ENCODE measurements at regions not wholly inside any gene's neighbourhood (a gene's known extent, or its start where the extent isn't known, plus 50 kb on each side); places are given as distances from the start of the nearest gene placed in this dataset.

- Histone ChIP-seq H3K36me3 (ENCODE audit: insufficient read depth, low read length) (no peaks in the 10 kb centered on the region), H3K27me3 (ENCODE audit: insufficient read depth, low read length) (no peaks in the 10 kb centered on the region), H3K4me3 (ENCODE audit: low read length) (no peak overlapping the region), H3K27ac (ENCODE audit: low read depth, low read length) (no peak overlapping the region), H3K4me1 (ENCODE audit: insufficient read depth, low read length) (0 out of 2 replicates have a peak, but pooled peaks cover 2% of the 10 kb centered on the region), H3K9me3 (ENCODE audit: insufficient read depth, low read depth, low read length) (no peaks in the 10 kb centered on the region), H3K9ac (ENCODE audit: low read depth, low read length) (no peak overlapping the region)
- WGBS = 80% methylated on average over 5 of the region's 5 CpGs
Measured at GRCh38 chr14:53857625-53858344, 98.8 kb downstream of the BMP4 start.

- Histone ChIP-seq H3K4me3 (ENCODE audit: low read length) (no peak overlapping the region), H3K36me3 (ENCODE audit: insufficient read depth, low read length) (no peaks in the 10 kb centered on the region), H3K9me3 (ENCODE audit: insufficient read depth, low read depth, low read length) (no peaks in the 10 kb centered on the region), H3K4me1 (ENCODE audit: insufficient read depth, low read length) (peaks cover 12% of the 10 kb centered on the region), H3K27me3 (ENCODE audit: insufficient read depth, low read length) (no peaks in the 10 kb centered on the region), H3K9ac (ENCODE audit: low read depth, low read length) (no peak overlapping the region), H3K27ac (ENCODE audit: low read depth, low read length) (no peak overlapping the region)
- WGBS = 66% methylated on average over 2 of the region's 2 CpGs
Measured at GRCh38 chr14:53855574-53855973, 101.1 kb downstream of the BMP4 start.

DNA sequence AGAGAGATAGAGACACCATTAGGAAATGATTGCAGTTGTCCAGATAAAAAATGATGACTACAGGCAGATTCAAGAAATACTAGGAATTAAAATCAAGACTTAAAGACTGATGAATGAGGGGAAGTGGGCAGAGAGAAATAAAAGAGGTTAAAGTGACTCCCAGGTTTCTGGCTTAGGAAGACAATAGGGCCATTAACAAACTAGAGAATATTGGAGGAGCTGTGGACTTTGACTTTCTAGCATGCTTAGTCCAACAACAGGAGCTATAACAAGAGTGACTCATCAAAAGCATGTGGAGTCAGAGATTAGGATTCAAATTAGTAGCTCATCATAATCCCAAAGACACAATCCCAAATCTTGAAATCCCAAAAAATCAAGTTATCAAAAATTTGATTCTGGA lies 101.5 kb downstream of the BMP4 start:
- Histone ChIP-seq H3K36me3 (ENCODE audit: insufficient read depth, low read length) (no peaks in the 10 kb centered on the region), H3K4me1 (ENCODE audit: insufficient read depth, low read length) (peaks cover 16% of the 10 kb centered on the region), H3K4me3 (ENCODE audit: low read length) (no peak overlapping the region), H3K9ac (ENCODE audit: low read depth, low read length) (no peak overlapping the region), H3K9me3 (ENCODE audit: insufficient read depth, low read depth, low read length) (no peaks in the 10 kb centered on the region), H3K27ac (ENCODE audit: low read depth, low read length) (no peak overlapping the region), H3K27me3 (ENCODE audit: insufficient read depth, low read length) (no peaks in the 10 kb centered on the region)

DNA sequence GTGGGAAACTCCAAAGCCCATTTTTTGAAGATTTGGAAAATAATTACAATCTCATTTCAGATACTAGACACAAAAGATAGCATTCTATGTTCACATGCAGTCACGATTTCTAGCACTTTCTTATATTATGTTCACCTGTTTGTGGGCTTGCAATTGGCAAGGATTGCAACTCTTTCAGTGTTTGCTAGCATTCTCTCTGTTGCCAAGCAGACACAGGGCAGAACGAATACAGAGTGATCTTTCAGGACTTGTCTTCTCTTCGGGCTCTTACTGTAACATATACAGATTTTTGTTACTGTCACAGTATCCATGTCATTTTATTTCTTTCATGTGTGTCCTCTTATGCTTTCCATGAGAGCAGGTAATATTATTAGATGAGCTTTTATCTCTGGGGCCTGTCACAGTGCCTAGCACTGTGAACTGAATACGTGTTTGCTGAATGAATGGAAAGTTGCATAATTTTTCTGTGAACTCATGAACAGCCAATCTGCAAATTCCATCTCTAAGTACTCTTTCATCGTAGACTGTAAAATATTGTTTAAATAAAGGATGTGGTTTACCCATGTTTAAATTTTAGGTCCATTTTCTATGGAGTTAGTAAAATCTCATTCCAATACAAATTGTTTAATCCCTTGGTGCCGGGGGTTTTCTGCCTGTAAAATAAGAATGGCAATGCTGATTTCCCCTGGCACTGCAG lies 105.1 kb downstream of the BMP4 start:
- WGBS = 88% methylated on average over 5 of the region's 6 CpGs
- no peaks in the 10 kb centered on the region for H3K9me3 ChIP-seq (ENCODE audit: insufficient read depth, low read depth, low read length)
- H3K4me3 ChIP-seq (ENCODE audit: low read length) = no peak overlapping the region
- no peaks in the 10 kb centered on the region for H3K36me3 ChIP-seq (ENCODE audit: insufficient read depth, low read length)
- no peaks in the 10 kb centered on the region for H3K27me3 ChIP-seq (ENCODE audit: insufficient read depth, low read length)
- no peak overlapping the region for H3K27ac ChIP-seq (ENCODE audit: low read depth, low read length)
- no peak overlapping the region for H3K9ac ChIP-seq (ENCODE audit: low read depth, low read length)
- H3K4me1 ChIP-seq (ENCODE audit: insufficient read depth, low read length) = peaks cover 16% of the 10 kb centered on the region

- H3K4me3 ChIP-seq (ENCODE audit: low read length) = no peak overlapping the region
- H3K9me3 ChIP-seq (ENCODE audit: insufficient read depth, low read depth, low read length) = no peaks in the 10 kb centered on the region
- no peak overlapping the region for H3K27ac ChIP-seq (ENCODE audit: low read depth, low read length)
- 81% methylated on average over 4 of the region's 4 CpGs for WGBS
- H3K27me3 ChIP-seq (ENCODE audit: insufficient read depth, low read length) = no peaks in the 10 kb centered on the region
- H3K36me3 ChIP-seq (ENCODE audit: insufficient read depth, low read length) = no peaks in the 10 kb centered on the region
- peaks cover 16% of the 10 kb centered on the region for H3K4me1 ChIP-seq (ENCODE audit: insufficient read depth, low read length)
- no peak overlapping the region for H3K9ac ChIP-seq (ENCODE audit: low read depth, low read length)
Measured at GRCh38 chr14:53850714-53851296, 105.8 kb downstream of the BMP4 start.

DNA sequence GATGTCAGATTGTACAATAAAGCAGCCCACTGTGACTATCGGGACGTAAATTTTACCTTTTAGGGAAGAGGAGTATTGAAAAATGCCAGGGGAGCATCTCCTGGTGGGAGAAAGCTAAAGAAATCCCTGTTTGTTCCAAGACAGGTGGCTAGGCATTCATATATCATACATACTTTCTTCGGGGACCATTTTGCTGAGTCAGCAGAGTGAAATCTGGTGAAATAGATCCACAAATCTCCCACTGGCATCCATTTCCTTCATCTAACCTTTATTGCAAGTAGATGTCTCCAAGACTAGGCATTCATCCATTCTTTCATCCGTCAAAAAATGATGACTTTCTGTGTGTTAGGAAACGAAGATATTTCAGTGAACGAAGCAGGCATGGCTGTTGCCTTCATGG lies 107.1 kb downstream of the BMP4 start:
- WGBS = 95% methylated on average over 6 of the region's 6 CpGs
- H3K36me3 ChIP-seq (ENCODE audit: insufficient read depth, low read length) = no peaks in the 10 kb centered on the region
- peaks cover 13% of the 10 kb centered on the region for H3K4me1 ChIP-seq (ENCODE audit: insufficient read depth, low read length)
- H3K27me3 ChIP-seq (ENCODE audit: insufficient read depth, low read length) = no peaks in the 10 kb centered on the region
- no peaks in the 10 kb centered on the region for H3K9me3 ChIP-seq (ENCODE audit: insufficient read depth, low read depth, low read length)
- no peak overlapping the region for H3K9ac ChIP-seq (ENCODE audit: low read depth, low read length)
- H3K4me3 ChIP-seq (ENCODE audit: low read length) = no peak overlapping the region
- H3K27ac ChIP-seq (ENCODE audit: low read depth, low read length) = no peak overlapping the region

DNA sequence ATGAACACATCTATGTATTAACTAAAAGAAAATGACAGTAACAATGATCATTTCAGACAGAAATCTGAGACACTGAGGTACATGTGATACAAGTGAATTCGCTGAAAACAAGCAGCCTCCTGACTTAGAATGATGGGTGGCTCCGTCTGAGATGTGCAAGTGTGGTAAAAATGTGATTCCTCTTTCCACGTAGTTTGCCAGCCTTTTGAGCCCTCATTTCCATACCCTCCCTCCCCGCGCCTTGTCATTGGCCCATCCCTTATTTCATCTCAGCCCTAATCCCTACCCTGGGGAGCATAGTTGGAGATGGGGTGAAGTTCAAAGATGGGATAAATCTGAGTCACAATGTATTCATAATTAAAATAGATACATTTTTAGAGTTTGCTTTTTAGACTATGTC lies 107.8 kb downstream of the BMP4 start:
- peaks cover 13% of the 10 kb centered on the region for H3K4me1 ChIP-seq (ENCODE audit: insufficient read depth, low read length)
- H3K9ac ChIP-seq (ENCODE audit: low read depth, low read length) = no peak overlapping the region
- H3K27ac ChIP-seq (ENCODE audit: low read depth, low read length) = no peak overlapping the region
- no peaks in the 10 kb centered on the region for H3K27me3 ChIP-seq (ENCODE audit: insufficient read depth, low read length)
- no peaks in the 10 kb centered on the region for H3K36me3 ChIP-seq (ENCODE audit: insufficient read depth, low read length)
- 95% methylated on average over 2 of the region's 5 CpGs for WGBS
- H3K9me3 ChIP-seq (ENCODE audit: insufficient read depth, low read depth, low read length) = no peaks in the 10 kb centered on the region
- H3K4me3 ChIP-seq (ENCODE audit: low read length) = no peak overlapping the region

DNA sequence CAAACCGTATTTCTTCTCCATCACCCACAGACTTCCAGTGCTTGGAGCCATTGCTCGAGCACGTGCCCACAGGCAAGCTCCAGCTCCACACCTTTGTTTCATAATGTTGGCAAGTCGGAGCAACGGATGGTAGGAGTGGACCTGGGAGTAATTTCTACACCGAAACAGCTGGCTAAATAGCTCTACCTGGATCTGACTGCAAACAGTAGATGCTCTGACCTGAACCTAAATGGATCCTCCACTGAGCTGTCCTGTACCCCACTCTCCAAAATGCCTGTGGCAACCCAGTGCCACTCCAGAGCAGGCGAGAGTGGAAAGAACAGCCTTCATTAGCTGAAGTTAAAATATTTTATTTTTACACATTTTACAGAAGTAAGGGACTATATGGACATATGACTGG lies 108.7 kb downstream of the BMP4 start:
- Histone ChIP-seq H3K9me3 (ENCODE audit: insufficient read depth, low read depth, low read length) (no peaks in the 10 kb centered on the region), H3K9ac (ENCODE audit: low read depth, low read length) (no peak overlapping the region), H3K4me1 (ENCODE audit: insufficient read depth, low read length) (peaks cover 13% of the 10 kb centered on the region), H3K4me3 (ENCODE audit: low read length) (no peak overlapping the region), H3K36me3 (ENCODE audit: insufficient read depth, low read length) (no peaks in the 10 kb centered on the region), H3K27ac (ENCODE audit: low read depth, low read length) (no peak overlapping the region), H3K27me3 (ENCODE audit: insufficient read depth, low read length) (no peaks in the 10 kb centered on the region)
- whole genome bisulfite sequencing = 98% methylated on average over 6 of the region's 7 CpGs

- Histone ChIP-seq H3K9me3 (ENCODE audit: insufficient read depth, low read depth, low read length) (no peaks in the 10 kb centered on the region), H3K36me3 (ENCODE audit: insufficient read depth, low read length) (no peaks in the 10 kb centered on the region), H3K4me3 (ENCODE audit: low read length) (no peak overlapping the region), H3K27ac (ENCODE audit: low read depth, low read length) (no peak overlapping the region), H3K4me1 (ENCODE audit: insufficient read depth, low read length) (peaks cover 10% of the 10 kb centered on the region), H3K27me3 (ENCODE audit: insufficient read depth, low read length) (no peaks in the 10 kb centered on the region), H3K9ac (ENCODE audit: low read depth, low read length) (no peak overlapping the region)
- no CpG with 5 or more reads among the region's 1 CpG for WGBS
Measured at GRCh38 chr14:53847057-53847456, 109.6 kb downstream of the BMP4 start.

- H3K4me3 ChIP-seq (ENCODE audit: low read length) = no peak overlapping the region
- H3K27me3 ChIP-seq (ENCODE audit: insufficient read depth, low read length) = no peaks in the 10 kb centered on the region
- no peaks in the 10 kb centered on the region for H3K9me3 ChIP-seq (ENCODE audit: insufficient read depth, low read depth, low read length)
- H3K9ac ChIP-seq (ENCODE audit: low read depth, low read length) = no peak overlapping the region
- 96% methylated on average over 8 of the region's 8 CpGs for WGBS
- H3K4me1 ChIP-seq (ENCODE audit: insufficient read depth, low read length) = peaks cover 7% of the 10 kb centered on the region; the same call in 1 of the 2 replicates
- H3K27ac ChIP-seq (ENCODE audit: low read depth, low read length) = no peak overlapping the region
- no peaks in the 10 kb centered on the region for H3K36me3 ChIP-seq (ENCODE audit: insufficient read depth, low read length)
Measured at GRCh38 chr14:53845813-53846693, 110.6 kb downstream of the BMP4 start.

DNA sequence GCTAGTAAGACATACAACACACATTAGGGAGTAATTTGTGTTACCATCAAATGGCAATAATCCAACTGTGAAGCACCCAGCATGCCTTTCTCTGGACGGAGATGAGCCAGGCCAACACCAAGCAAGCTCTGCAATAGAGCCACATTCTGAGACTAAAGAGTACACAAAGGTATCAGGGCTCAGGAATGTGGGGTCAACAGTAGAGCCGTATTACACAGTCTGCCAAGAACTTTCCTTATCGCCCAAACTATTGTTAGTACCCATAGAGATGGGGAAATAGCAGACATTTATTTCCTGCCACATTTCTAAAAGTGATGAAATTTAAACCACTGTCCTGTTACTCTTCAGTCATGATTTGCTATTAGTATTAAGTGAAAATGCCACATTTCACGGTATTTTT lies 113.7 kb downstream of the BMP4 start:
- 63% methylated on average over 4 of the region's 4 CpGs for WGBS
- H3K9me3 ChIP-seq (ENCODE audit: insufficient read depth, low read depth, low read length) = 0 out of 2 replicates have a peak, but pooled peaks cover 4% of the 10 kb centered on the region

More for the DNA sequence above, 113.7 kb downstream of the BMP4 start:
- H3K36me3 ChIP-seq (ENCODE audit: insufficient read depth, low read length) = no peaks in the 10 kb centered on the region
- no peak overlapping the region for H3K4me3 ChIP-seq (ENCODE audit: low read length)
- no peak overlapping the region for H3K9ac ChIP-seq (ENCODE audit: low read depth, low read length)
- H3K4me1 ChIP-seq (ENCODE audit: insufficient read depth, low read length) = no peaks in the 10 kb centered on the region
- H3K27me3 ChIP-seq (ENCODE audit: insufficient read depth, low read length) = no peaks in the 10 kb centered on the region
- H3K27ac ChIP-seq (ENCODE audit: low read depth, low read length) = no peak overlapping the region

All from HUES64 (cell line).